ENCODE measurements at regions not wholly inside any gene's neighbourhood (a gene's known extent, or its start where the extent isn't known, plus 50 kb on each side); places are given as distances from the start of the nearest gene placed in this dataset.

DNA sequence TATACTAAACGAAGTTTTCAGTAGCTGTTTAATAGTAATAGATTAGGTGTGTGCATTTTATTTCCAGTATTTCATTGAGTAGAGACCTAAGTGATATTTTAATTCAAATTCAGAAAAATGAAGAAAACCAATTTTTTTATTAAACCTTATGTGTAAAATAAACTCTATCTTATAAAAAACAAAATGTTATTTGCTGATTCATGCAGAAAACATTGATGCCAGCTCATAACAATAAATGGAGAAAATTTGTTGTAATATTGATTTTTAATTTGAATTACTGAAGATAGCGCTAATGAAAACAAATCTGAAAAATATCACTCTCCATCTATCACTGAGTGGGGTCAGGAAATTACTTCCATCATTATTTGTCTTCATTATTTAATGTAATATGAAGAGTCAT, 1177.8 kb upstream of the SEMA6A start:
- no peak for DNase-seq (ENCODE audit: low read depth)
- Histone ChIP-seq H3K4me3 (ENCODE audit: low read depth, low read length) (no peak overlapping the region), H3K36me3 (ENCODE audit: control insufficient read depth, insufficient read depth, low read length) (no peaks in the 10 kb centered on the region), H3K27me3 (ENCODE audit: control insufficient read depth, insufficient read depth, low read length) (no peaks in the 10 kb centered on the region)
- FAIRE-seq: no peak
- TF ChIP-seq, protein P1, sequence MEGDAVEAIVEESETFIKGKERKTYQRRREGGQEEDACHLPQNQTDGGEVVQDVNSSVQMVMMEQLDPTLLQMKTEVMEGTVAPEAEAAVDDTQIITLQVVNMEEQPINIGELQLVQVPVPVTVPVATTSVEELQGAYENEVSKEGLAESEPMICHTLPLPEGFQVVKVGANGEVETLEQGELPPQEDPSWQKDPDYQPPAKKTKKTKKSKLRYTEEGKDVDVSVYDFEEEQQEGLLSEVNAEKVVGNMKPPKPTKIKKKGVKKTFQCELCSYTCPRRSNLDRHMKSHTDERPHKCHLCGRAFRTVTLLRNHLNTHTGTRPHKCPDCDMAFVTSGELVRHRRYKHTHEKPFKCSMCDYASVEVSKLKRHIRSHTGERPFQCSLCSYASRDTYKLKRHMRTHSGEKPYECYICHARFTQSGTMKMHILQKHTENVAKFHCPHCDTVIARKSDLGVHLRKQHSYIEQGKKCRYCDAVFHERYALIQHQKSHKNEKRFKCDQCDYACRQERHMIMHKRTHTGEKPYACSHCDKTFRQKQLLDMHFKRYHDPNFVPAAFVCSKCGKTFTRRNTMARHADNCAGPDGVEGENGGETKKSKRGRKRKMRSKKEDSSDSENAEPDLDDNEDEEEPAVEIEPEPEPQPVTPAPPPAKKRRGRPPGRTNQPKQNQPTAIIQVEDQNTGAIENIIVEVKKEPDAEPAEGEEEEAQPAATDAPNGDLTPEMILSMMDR (IDR thresholded peaks at IDR 0.05; ENCODE audit: insufficient read depth, low read length, severe bottlenecking): no peak

- Histone ChIP-seq H3K36me3 (ENCODE audit: control insufficient read depth, insufficient read depth, low read length) (no peaks in the 10 kb centered on the region), H3K27me3 (ENCODE audit: control insufficient read depth, insufficient read depth, low read length) (no peaks in the 10 kb centered on the region), H3K4me3 (ENCODE audit: low read depth, low read length) (no peak overlapping the region)
- DNase-seq (ENCODE audit: low read depth): no peak
- TF ChIP-seq, protein P1 (IDR thresholded peaks at IDR 0.05; ENCODE audit: insufficient read depth, low read length, severe bottlenecking): no peak
- no peak for FAIRE-seq
Observed at GRCh38 chr5:117748336-117748735, 1173.7 kb upstream of the SEMA6A start.

DNA sequence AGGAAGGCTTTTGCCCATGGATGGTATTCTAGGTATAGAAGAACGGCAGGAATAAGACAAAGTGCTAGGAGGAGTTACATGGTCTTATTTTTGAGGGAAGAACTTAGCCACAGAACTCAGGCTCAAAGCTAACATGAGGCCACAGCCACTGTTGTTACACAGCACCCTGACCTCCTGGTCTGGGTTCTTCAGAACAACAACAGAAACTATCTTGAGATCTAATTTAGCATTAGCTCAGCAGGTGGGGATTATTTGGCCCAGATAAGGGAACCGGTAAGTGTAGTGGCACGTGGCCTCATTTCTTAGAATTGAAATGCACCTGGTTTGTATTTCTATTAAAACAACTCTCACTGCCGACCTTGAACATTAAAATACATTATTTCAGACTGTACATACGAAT, 1168.7 kb upstream of the SEMA6A start:
- Histone ChIP-seq H3K4me3 (ENCODE audit: low read depth, low read length) (no peak overlapping the region), H3K36me3 (ENCODE audit: control insufficient read depth, insufficient read depth, low read length) (no peaks in the 10 kb centered on the region), H3K27me3 (ENCODE audit: control insufficient read depth, insufficient read depth, low read length) (no peaks in the 10 kb centered on the region)
- FAIRE-seq: no peak
- TF ChIP-seq, protein P1 (IDR thresholded peaks at IDR 0.05; ENCODE audit: insufficient read depth, low read length, severe bottlenecking): no peak
- DNase-seq (ENCODE audit: low read depth): no peak

- DNase-seq (ENCODE audit: low read depth) (no peak), FAIRE-seq (no peak)
- TF ChIP-seq, protein P1 (IDR thresholded peaks at IDR 0.05; ENCODE audit: insufficient read depth, low read length, severe bottlenecking): no peak
- H3K4me3 ChIP-seq (ENCODE audit: low read depth, low read length): no peak overlapping the region
- H3K36me3 ChIP-seq (ENCODE audit: control insufficient read depth, insufficient read depth, low read length): no peaks in the 10 kb centered on the region
- no peaks in the 10 kb centered on the region for H3K27me3 ChIP-seq (ENCODE audit: control insufficient read depth, insufficient read depth, low read length)
Observed at GRCh38 chr5:117741655-117742206, 1167.1 kb upstream of the SEMA6A start.

- H3K36me3 ChIP-seq (ENCODE audit: control insufficient read depth, insufficient read depth, low read length): no peaks in the 10 kb centered on the region
- H3K27me3 ChIP-seq (ENCODE audit: control insufficient read depth, insufficient read depth, low read length): no peaks in the 10 kb centered on the region
- DNase-seq (ENCODE audit: low read depth) (no peak), FAIRE-seq (no peak)
- H3K4me3 ChIP-seq (ENCODE audit: low read depth, low read length): no peak overlapping the region
- TF ChIP-seq, protein P1 (IDR thresholded peaks at IDR 0.05; ENCODE audit: insufficient read depth, low read length, severe bottlenecking): no peak
Observed at GRCh38 chr5:117740268-117740667, 1165.6 kb upstream of the SEMA6A start.

DNA sequence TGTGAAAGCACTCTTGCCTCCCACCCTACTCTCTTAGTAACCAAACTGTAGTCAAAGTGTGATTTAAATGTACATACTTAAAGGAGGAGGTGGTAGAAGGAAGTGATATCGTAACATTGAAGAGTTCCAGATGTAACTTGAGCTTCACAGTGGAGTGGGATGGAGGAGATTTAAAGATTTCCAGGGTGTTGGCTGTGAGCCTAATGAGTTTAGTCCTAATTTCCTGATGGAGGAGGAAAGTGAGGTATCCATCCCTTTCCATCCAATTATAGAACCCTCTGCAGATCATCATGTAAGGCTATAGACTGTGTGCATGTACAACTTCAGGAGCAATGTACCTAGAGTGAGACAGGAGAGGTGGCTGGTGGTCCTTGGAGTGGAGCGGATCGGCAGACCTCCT, 1163.9 kb upstream of the SEMA6A start:
- Histone ChIP-seq H3K4me3 (ENCODE audit: low read depth, low read length) (no peak overlapping the region), H3K27me3 (ENCODE audit: control insufficient read depth, insufficient read depth, low read length) (no peaks in the 10 kb centered on the region), H3K36me3 (ENCODE audit: control insufficient read depth, insufficient read depth, low read length) (no peaks in the 10 kb centered on the region)
- TF ChIP-seq, protein P1 (IDR thresholded peaks at IDR 0.05; ENCODE audit: insufficient read depth, low read length, severe bottlenecking): no peak
- FAIRE-seq (no peak), DNase-seq (ENCODE audit: low read depth) (no peak)

All from bronchial epithelial cell (primary cell).